Endothelial cell of umbilical vein (primary cell): ENCODE measurements at regions not wholly inside any gene's neighbourhood (a gene's known extent, or its start where the extent isn't known, plus 50 kb on each side); places are given as distances from the start of the nearest gene placed in this dataset.

Source experiments
- POLR2A ChIP-seq: IDR thresholded peaks from 2 replicates; pipeline ENCODE4 v1.6.1; 2012; ENCODE audit warnings: low read depth, mild to moderate bottlenecking, control low read depth, low read length
- POLR2AphosphoS5 ChIP-seq: IDR thresholded peaks from 2 replicates; pipeline ENCODE4 v1.6.1; 2012; ENCODE audit warnings: low read depth, mild to moderate bottlenecking, control low read depth, low read length, moderate library complexity; ENCODE audit not compliant: insufficient read depth
- TF ChIP-seq, protein P1 (sequence below), 2 donors: IDR thresholded peaks; 1 replicate in 1 of 2; 2 replicates in 1 of 2; pipeline ENCODE4 v1.5.1; 2011; ENCODE audit warnings: low read length in 2 of 2, mild to moderate bottlenecking in 2 of 2, moderate library complexity in 2 of 2, control low read depth in 1 of 2, inconsistent platforms in 1 of 2, low read depth in 1 of 2; ENCODE audit not compliant: insufficient read depth in 1 of 2; ENCODE audit errors: extremely low read depth in 1 of 2

DNA sequence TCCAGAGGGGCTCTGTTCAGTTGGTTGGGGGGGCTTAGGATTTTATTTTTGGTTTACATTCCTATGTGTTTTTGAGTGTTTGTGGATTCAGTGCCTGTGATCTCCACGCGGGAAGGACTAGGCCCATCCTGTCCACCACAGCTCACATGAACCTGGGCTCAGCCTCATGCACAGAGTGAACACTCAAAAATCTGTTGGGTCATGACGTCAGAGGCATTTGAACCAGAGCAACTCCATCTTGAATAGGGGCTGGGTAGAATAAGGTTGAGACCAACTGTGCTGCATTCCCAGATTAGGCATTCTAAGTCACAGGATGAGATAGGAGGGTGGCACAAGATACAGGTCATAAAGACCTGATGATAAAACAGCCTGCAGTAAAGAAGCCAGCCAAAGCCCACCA is 133.3 kb downstream of the RAMP3 start:
- TF ChIP-seq, protein P1, sequence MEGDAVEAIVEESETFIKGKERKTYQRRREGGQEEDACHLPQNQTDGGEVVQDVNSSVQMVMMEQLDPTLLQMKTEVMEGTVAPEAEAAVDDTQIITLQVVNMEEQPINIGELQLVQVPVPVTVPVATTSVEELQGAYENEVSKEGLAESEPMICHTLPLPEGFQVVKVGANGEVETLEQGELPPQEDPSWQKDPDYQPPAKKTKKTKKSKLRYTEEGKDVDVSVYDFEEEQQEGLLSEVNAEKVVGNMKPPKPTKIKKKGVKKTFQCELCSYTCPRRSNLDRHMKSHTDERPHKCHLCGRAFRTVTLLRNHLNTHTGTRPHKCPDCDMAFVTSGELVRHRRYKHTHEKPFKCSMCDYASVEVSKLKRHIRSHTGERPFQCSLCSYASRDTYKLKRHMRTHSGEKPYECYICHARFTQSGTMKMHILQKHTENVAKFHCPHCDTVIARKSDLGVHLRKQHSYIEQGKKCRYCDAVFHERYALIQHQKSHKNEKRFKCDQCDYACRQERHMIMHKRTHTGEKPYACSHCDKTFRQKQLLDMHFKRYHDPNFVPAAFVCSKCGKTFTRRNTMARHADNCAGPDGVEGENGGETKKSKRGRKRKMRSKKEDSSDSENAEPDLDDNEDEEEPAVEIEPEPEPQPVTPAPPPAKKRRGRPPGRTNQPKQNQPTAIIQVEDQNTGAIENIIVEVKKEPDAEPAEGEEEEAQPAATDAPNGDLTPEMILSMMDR (IDR thresholded peaks at IDR 0.05; ENCODE audit: extremely low read depth in 1 of 2, insufficient read depth in 1 of 2, low read depth in 1 of 2, low read length in 2 of 2): no peak
- TF ChIP-seq POLR2AphosphoS5: no peak
- TF ChIP-seq POLR2A: no peak
